DOHH2 (cell line): ENCODE measurements at regions not wholly inside any gene's neighbourhood (a gene's known extent, or its start where the extent isn't known, plus 50 kb on each side); places are given as distances from the start of the nearest gene placed in this dataset.

Experiments
- H3F3A ChIP-seq: fragments of 200-600 bp; sonication (generic), shearing (Covaris generic); 2 replicates; pipeline ENCODE4 v1.6.0; 2016; ENCODE audit warnings: antibody characterized with exemption, mild to moderate bottlenecking; ENCODE audit not compliant: control insufficient read depth, insufficient read depth
- H3K27ac ChIP-seq: fragments of 200-600 bp; sonication (generic); 2 replicates; pipeline ENCODE4 v1.5.1; 2014; ENCODE audit warnings: low read depth, mild to moderate bottlenecking, low read length, moderate library complexity
- H3K27me3 ChIP-seq: fragments of 200-600 bp; sonication (generic); 2 replicates; pipeline ENCODE4 v1.6.1; 2014; ENCODE audit warnings: mild to moderate bottlenecking, low read length, mixed read lengths; ENCODE audit not compliant: control insufficient read depth
- H3K36me3 ChIP-seq: fragments of 200-600 bp; sonication (generic); 2 replicates; pipeline ENCODE4 v1.6.1; 2014; ENCODE audit warnings: mild to moderate bottlenecking, low read length, moderate library complexity, mixed read lengths; ENCODE audit not compliant: control insufficient read depth
- H3K4me1 ChIP-seq: fragments of 200-600 bp; sonication (generic); 2 replicates; pipeline ENCODE4 v1.6.1; 2014; ENCODE audit warnings: mild to moderate bottlenecking, low read length, mixed read lengths; ENCODE audit not compliant: control insufficient read depth
- H3K4me2 ChIP-seq: fragments of 200-600 bp; sonication (generic); 2 replicates; pipeline ENCODE4 v1.6.0; 2014; ENCODE audit warnings: mild to moderate bottlenecking, low read length, moderate library complexity
- H3K4me3 ChIP-seq: fragments of 200-600 bp; sonication (generic); 2 replicates; pipeline ENCODE4 v1.5.1; 2014; ENCODE audit warnings: mild to moderate bottlenecking, low read length, mixed read lengths
- H3K79me2 ChIP-seq: fragments of 200-600 bp; sonication (generic); 2 replicates; pipeline ENCODE4 v1.6.1; 2014; ENCODE audit warnings: mild to moderate bottlenecking, low read length, mixed read lengths; ENCODE audit not compliant: control insufficient read depth
- H3K9me2 ChIP-seq: fragments of 200-600 bp; sonication (generic); replicated peaks from 2 replicates; pipeline ENCODE4 v1.6.1; 2014; ENCODE audit warnings: mild to moderate bottlenecking, low read length, mixed read lengths; ENCODE audit not compliant: control insufficient read depth
- H3K9me3 ChIP-seq: fragments of 200-600 bp; sonication (generic); 2 replicates; pipeline ENCODE4 v1.6.1; 2014; ENCODE audit warnings: antibody characterized with exemption, low read length, mixed read lengths; ENCODE audit not compliant: control insufficient read depth, insufficient read depth
- H4K20me1 ChIP-seq: fragments of 200-600 bp; sonication (generic); 2 replicates; pipeline ENCODE4 v1.6.0; 2014; ENCODE audit warnings: low read depth, mild to moderate bottlenecking, antibody characterized with exemption, low read length, moderate library complexity; ENCODE audit not compliant: control insufficient read depth, insufficient read depth
- CTCF ChIP-seq: fragments of 200-600 bp; sonication (generic); IDR thresholded peaks from one replicate; pipeline ENCODE4 v1.5.1; 2014; ENCODE audit warnings: antibody characterized with exemption, mild to moderate bottlenecking, low read depth, low read length; ENCODE audit not compliant: poor library complexity, severe bottlenecking
- EZH2phosphoT487 ChIP-seq: fragments of 200-600 bp; sonication (generic); IDR thresholded peaks from 2 replicates; pipeline ENCODE4 v1.6.1; 2017; ENCODE audit warnings: borderline replicate concordance, mild to moderate bottlenecking, antibody characterized with exemption, low read length, moderate library complexity, mixed read lengths

GRCh38 chr4:23979534-23979933 is 89.7 kb upstream of the PPARGC1A start:
- Histone ChIP-seq H3K36me3 (no peaks in the 10 kb centered on the region), H3K9me2 (no peaks in the 10 kb centered on the region), H3K79me2 (no peaks in the 10 kb centered on the region), H3K4me2 (no peak overlapping the region), H3K27me3 (no peaks in the 10 kb centered on the region), H3K27ac (no peak overlapping the region), H3K9me3 (no peaks in the 10 kb centered on the region), H3K4me3 (no peak overlapping the region), H3F3A (no peaks in the 10 kb centered on the region), H3K4me1 (no peaks in the 10 kb centered on the region), H4K20me1 (no peaks in the 10 kb centered on the region)
- TF ChIP-seq CTCF (no peak), EZH2phosphoT487 (no peak)

GRCh38 chr4:23978002-23978401 is 88.2 kb upstream of the PPARGC1A start:
- no peaks in the 10 kb centered on the region for H3K9me3 ChIP-seq
- H3K4me1 ChIP-seq = no peaks in the 10 kb centered on the region
- no peaks in the 10 kb centered on the region for H3K9me2 ChIP-seq
- no peaks in the 10 kb centered on the region for H4K20me1 ChIP-seq
- no peaks in the 10 kb centered on the region for H3K36me3 ChIP-seq
- H3K27me3 ChIP-seq = no peaks in the 10 kb centered on the region
- TF ChIP-seq CTCF = no peak
- TF ChIP-seq EZH2phosphoT487 = no peak
- no peaks in the 10 kb centered on the region for H3F3A ChIP-seq
- H3K79me2 ChIP-seq = no peaks in the 10 kb centered on the region
- H3K4me2 ChIP-seq = no peak overlapping the region
- no peak overlapping the region for H3K4me3 ChIP-seq
- H3K27ac ChIP-seq = no peak overlapping the region

- no peaks in the 10 kb centered on the region for H3K79me2 ChIP-seq
- no peaks in the 10 kb centered on the region for H3K36me3 ChIP-seq
- TF ChIP-seq EZH2phosphoT487 (no peak), CTCF (no peak)
- no peaks in the 10 kb centered on the region for H3K4me1 ChIP-seq
- H3K4me3 ChIP-seq = no peak overlapping the region
- no peaks in the 10 kb centered on the region for H3K9me3 ChIP-seq
- no peaks in the 10 kb centered on the region for H4K20me1 ChIP-seq
- H3K9me2 ChIP-seq = no peaks in the 10 kb centered on the region
- H3K27me3 ChIP-seq = no peaks in the 10 kb centered on the region
- no peaks in the 10 kb centered on the region for H3F3A ChIP-seq
- no peak overlapping the region for H3K27ac ChIP-seq
- H3K4me2 ChIP-seq = no peak overlapping the region
These were observed 86.6 kb upstream of the PPARGC1A start for GRCh38 chr4:23976423-23976822.

GRCh38 chr4:23973308-23973855 is 83.5 kb upstream of the PPARGC1A start:
- Histone ChIP-seq H3K79me2 (no peaks in the 10 kb centered on the region), H3F3A (no peaks in the 10 kb centered on the region), H3K9me3 (no peaks in the 10 kb centered on the region), H3K36me3 (no peaks in the 10 kb centered on the region), H3K27me3 (no peaks in the 10 kb centered on the region), H3K4me1 (no peaks in the 10 kb centered on the region), H4K20me1 (no peaks in the 10 kb centered on the region), H3K4me2 (no peak overlapping the region), H3K9me2 (no peaks in the 10 kb centered on the region), H3K4me3 (no peak overlapping the region), H3K27ac (no peak overlapping the region)
- no peak for TF ChIP-seq CTCF
- TF ChIP-seq EZH2phosphoT487 = no peak
